ENCODE measurements at regions not wholly inside any gene's neighbourhood (a gene's known extent, or its start where the extent isn't known, plus 50 kb on each side); places are given as distances from the start of the nearest gene placed in this dataset.

DNA sequence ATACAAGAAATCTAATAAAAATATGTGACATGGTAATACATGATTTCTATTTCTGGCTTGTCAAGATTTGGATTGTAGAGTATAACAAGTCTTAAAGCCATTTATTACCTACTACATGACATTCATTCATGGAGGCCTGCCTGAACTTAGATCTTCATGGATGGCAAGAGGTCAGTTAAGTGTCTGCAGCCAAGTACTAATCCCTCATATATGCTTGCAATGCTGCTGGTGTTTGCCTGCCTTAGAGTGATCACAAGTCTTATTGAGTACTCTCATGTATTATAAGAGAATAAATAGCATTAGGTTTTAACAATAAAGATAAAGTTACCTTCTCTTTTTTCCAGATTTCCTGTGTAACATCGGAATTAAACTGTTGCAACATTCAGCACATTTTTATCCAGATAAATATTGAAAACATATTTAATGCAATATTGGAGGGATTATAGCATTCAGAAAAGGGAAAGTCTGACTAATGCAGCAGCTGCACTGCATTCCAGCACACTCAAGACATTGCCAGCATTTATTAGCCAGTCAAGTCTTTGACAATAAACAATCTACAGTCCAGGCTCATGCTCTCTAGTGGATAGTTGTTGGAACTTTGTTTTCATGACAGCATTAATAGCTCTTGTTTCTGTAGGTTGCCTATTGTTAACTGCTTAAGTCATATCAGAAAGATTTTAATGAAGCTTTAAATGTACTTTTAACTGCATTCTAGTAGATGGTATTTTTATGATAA, 737.1 kb downstream of the FAT4 start:
- no peak for DNase-seq

DNA sequence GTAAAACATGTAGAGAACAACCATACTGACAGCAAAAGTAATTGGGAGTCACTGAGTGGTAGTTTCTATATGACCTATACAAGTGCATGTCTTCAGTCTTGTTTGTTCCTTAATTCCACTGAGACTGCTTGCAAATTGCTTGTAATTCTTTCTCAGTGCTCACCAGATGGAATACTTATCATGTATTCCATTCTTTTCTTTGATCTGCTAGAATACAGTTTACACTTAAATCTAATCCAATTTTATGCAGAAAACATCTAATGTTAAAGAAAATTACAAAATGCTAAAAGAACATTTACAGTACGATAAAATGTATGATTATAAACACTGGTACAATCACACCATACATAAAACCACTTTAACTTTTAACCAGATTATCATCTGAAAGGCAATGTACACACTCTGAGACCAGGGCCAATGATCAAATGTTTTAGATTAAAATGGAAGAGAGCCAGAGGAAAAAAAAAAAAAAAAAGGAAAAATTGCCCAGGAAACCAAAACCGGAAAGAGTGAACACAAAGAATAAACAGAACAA, 741.4 kb downstream of the FAT4 start:
- no peak for DNase-seq

- no peak for DNase-seq
These were observed 742.6 kb downstream of the FAT4 start for GRCh38 chr4:126057371-126057770.

- DNase-seq, result no peak
These were observed 743.8 kb downstream of the FAT4 start for GRCh38 chr4:126058596-126058995.

- DNase-seq, result no peak
These were observed 746.9 kb downstream of the FAT4 start for GRCh38 chr4:126061655-126062054.

GRCh38 chr4:126065016-126065415, 750.3 kb downstream of the FAT4 start:
- DNase-seq, result no peak

GRCh38 chr4:126071346-126072333, 756.9 kb downstream of the FAT4 start:
- DNase-seq, result no peak

DNA sequence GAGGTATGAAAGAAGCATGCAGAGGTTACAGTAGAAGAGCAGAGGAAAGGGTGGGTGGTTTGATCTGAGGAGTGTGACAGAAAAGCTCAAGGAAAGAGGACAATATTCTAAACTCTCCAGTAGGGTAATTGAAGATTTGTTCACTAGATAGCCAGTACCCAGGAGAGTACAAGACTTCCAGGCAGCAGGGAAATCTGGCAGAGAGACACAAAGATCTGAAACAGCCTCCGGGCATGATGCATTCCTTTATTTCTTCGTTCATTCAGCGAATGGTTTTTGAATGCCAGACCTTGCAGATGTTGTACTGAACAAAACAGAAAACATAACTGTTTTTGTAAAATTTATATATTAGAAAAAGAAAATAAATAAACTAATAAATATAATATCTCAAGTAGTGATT, 766.6 kb downstream of the FAT4 start:
- DNase-seq, result no peak

- no peak for DNase-seq
These were observed 771.3 kb downstream of the FAT4 start for GRCh38 chr4:126086041-126086440.

DNA sequence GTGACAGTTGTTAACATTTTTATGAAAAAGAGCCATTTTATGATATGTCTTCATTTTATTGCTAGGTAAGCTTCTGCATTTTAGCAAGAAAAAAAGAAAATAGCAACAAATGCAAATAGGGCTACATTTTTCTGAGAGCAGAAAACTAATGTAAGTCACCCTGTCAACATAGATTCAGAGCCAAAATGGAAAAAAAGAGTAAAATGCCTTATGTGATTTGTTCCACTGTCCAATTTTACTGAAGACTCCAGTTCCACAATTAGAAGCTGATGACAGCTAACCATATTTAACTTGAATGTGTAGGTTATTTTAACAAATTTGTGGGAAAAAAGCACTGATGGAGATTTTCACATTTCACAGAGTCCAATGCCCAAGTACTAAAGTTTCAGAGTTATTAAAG, 772.3 kb downstream of the FAT4 start:
- DNase-seq, result no peak

DNA sequence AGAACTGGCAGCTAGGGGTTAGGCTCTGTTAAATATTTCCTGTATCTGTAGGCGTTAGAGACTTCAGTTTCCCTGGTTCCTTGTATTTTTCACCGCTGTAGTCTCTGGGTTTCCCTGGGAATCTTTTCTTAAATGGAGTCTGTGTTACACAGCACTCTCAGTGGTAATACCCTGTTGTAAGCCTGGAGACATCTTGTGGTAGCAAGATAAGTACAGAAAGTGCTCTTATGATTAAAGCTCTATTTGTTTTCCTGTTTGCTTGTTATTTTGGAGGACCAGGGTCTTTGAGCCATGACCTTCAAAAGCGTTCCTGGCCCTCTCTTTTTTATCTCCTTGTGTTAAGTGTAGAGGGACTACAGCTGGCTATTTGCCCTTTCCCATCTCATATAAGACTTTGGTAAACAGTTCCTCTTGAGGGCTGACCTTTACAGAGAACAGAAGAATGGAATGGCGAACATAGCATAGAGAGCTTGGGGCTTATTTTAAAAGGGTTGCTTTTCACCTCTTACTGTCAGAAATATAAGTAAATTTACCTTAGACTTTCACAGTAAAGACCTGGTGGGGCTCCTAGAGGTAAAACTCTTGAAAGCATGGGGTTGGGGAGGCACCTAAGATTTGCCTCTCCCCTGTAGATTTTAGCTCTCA, 782.5 kb downstream of the FAT4 start:
- DNase-seq, result no peak

GRCh38 chr4:126106658-126107057, 791.9 kb downstream of the FAT4 start:
- DNase-seq, result no peak

GRCh38 chr4:126109836-126110235, 795.1 kb downstream of the FAT4 start:
- DNase-seq, result no peak

- no peak for DNase-seq
These were observed 798.3 kb downstream of the FAT4 start for GRCh38 chr4:126113058-126113457.

DNA sequence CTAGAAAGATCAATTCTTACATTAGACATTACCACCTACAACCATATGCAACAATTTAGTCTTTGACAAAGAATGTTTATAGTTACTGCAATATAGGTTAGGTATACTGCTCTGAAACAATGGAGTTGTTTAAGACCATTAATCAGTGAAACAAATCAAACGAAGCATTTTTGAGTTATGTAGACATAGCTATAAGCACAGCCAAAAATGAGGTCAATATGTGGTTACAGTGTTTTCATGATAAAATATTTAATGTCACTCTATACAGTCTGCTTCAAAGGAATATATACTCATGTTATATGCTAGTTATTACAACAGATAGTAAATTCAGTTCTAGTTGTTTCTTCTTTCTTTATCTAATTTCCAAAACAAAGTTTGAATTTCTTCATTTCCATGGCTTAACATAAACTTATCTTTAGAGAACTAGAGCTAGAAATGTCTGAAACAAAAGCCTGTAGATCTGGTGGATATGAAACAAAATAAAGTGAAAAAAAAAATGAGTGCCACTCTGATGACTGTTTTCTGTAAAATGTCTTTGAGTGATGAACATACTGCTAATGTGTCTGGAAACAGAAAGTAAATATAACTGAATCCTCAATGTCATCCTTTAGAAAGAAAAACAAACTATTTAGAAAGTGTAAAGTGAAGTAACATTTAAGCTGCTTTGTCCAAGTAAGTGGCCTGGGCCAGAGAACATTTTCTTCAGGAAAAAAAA, 809.0 kb downstream of the FAT4 start:
- DNase-seq, result no peak

DNA sequence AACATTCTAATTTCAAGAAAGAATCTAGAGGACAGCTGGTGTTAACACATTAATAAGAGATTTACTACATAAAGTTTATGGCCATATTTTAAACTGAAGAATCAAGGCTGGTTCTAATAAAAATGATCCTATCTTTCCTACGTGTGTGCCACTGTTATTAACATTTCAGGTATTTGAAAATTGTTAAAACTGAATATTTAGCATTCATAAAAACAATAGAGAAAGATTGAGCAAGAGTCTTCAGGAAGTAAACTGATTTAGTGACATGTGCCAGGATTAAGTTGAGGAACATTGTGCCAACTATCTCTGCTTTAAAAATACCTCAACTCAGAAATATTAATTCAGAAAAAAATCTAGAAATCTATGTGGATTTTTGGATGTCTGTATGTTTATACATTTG, 810.1 kb downstream of the FAT4 start:
- no peak for DNase-seq

GRCh38 chr4:126130215-126130614, 815.5 kb downstream of the FAT4 start:
- DNase-seq, result no peak

- DNase-seq, result no peak
These were observed 822.4 kb downstream of the FAT4 start for GRCh38 chr4:126136922-126137781.

DNA sequence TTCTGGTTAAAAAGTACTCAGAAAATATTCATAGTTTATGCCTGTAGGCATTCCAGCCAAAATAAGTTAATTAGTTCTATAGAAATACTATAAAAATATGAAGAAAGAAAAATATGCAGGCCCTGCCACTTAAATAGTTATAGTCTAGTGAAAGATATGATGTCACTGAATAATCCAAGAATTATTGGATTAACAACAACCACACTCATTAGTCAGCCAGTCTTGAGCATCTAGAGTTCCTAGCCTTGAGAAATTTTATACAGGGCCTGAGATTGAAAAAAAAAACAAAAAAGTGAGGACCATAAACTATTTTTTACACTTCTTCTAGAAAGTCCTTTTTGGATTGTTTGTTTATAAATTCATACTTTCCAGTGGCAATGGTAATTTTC, 823.0 kb downstream of the FAT4 start:
- DNase-seq, result no peak

GRCh38 chr4:126144543-126145237, 829.9 kb downstream of the FAT4 start:
- DNase-seq, result no peak

GRCh38 chr4:126168484-126168883, 853.7 kb downstream of the FAT4 start:
- DNase-seq, result no peak
